OCI-LY1 (cell line): ENCODE measurements at regions not wholly inside any gene's neighbourhood (a gene's known extent, or its start where the extent isn't known, plus 50 kb on each side); places are given as distances from the start of the nearest gene placed in this dataset.

Experiments used
- H2AFZ ChIP-seq: fragments of 200-600 bp; sonication (generic), shearing (Covaris generic); 2 replicates; pipeline ENCODE4 v1.6.0; 2014; ENCODE audit warnings: antibody characterized with exemption, mild to moderate bottlenecking, low read length
- H3F3A ChIP-seq: fragments of 200-600 bp; sonication (generic), shearing (Covaris generic); 2 replicates; pipeline ENCODE4 v1.6.0; 2014; ENCODE audit warnings: mild to moderate bottlenecking, antibody characterized with exemption, low read length, moderate library complexity; ENCODE audit not compliant: insufficient read depth
- H3K27ac ChIP-seq: fragments of 200-600 bp; sonication (generic); 2 replicates; pipeline ENCODE4 v1.5.1; 2014; ENCODE audit warnings: low read length, mixed run types, mild to moderate bottlenecking, low read depth; ENCODE audit not compliant: poor library complexity, severe bottlenecking
- H3K27me3 ChIP-seq: fragments of 200-600 bp; sonication (generic); 2 replicates; pipeline ENCODE4 v1.6.0; 2014; ENCODE audit warnings: antibody characterized with exemption, mild to moderate bottlenecking, low read length, moderate library complexity; ENCODE audit not compliant: insufficient read depth
- H3K36me3 ChIP-seq: fragments of 200-600 bp; sonication (generic); 2 replicates; pipeline ENCODE4 v1.6.1; 2014; ENCODE audit warnings: mild to moderate bottlenecking, antibody characterized with exemption, low read length, moderate library complexity, mixed read lengths; ENCODE audit not compliant: insufficient read depth
- H3K4me1 ChIP-seq: fragments of 200-600 bp; sonication (generic); 2 replicates; pipeline ENCODE4 v1.5.1; 2014; ENCODE audit warnings: mild to moderate bottlenecking, low read length, moderate library complexity; ENCODE audit not compliant: insufficient read depth, severe bottlenecking
- H3K4me2 ChIP-seq: fragments of 200-600 bp; sonication (generic), shearing (Covaris generic); 2 replicates; pipeline ENCODE4 v1.6.1; 2014; ENCODE audit warnings: low read length
- H3K4me3 ChIP-seq: fragments of 200-600 bp; sonication (generic); 2 replicates; pipeline ENCODE4 v1.5.1; 2014; ENCODE audit warnings: low read length, low read depth, mild to moderate bottlenecking, mixed read lengths; ENCODE audit not compliant: poor library complexity, severe bottlenecking
- H3K79me2 ChIP-seq: fragments of 200-600 bp; shearing (Covaris generic); 2 replicates; pipeline ENCODE4 v1.6.1; 2016; ENCODE audit warnings: mixed run types, low read length, mixed read lengths; ENCODE audit not compliant: insufficient read depth
- H3K9ac ChIP-seq: fragments of 200-600 bp; sonication (generic), shearing (Covaris generic); 2 replicates; pipeline ENCODE4 v1.6.1; 2014; ENCODE audit warnings: mild to moderate bottlenecking, low read length, mixed read lengths
- H3K9me2 ChIP-seq: fragments of 200-600 bp; sonication (generic), shearing (Covaris generic); 2 replicates; pipeline ENCODE4 v1.6.1; 2014; ENCODE audit warnings: low read depth, mild to moderate bottlenecking, low read length, mixed read lengths
- H3K9me3 ChIP-seq: fragments of 200-600 bp; shearing (Covaris generic); 2 replicates; pipeline ENCODE4 v1.6.1; 2014; ENCODE audit warnings: low read length, mixed read lengths
- H4K20me1 ChIP-seq: fragments of 200-600 bp; sonication (generic), shearing (Covaris generic); 2 replicates; pipeline ENCODE4 v1.6.0; 2016; ENCODE audit warnings: mild to moderate bottlenecking, low read length; ENCODE audit not compliant: insufficient read depth
- CTCF ChIP-seq: fragments of 200-600 bp; sonication (generic), shearing (Covaris generic); IDR thresholded peaks from 2 replicates; pipeline ENCODE4 v1.5.1; 2017; ENCODE audit warnings: mild to moderate bottlenecking, antibody characterized with exemption, low read length, moderate library complexity, mixed read lengths
- EZH2 ChIP-seq: fragments of 200-600 bp; sonication (generic), shearing (Covaris generic); IDR thresholded peaks from 2 replicates; pipeline ENCODE4 v1.8.0; 2017; ENCODE audit warnings: borderline replicate concordance, mixed run types, mild to moderate bottlenecking, antibody characterized with exemption, low read length, moderate library complexity, mixed read lengths

- no peaks in the 10 kb centered on the region for H3K36me3 ChIP-seq
These were observed 223.4 kb upstream of the FOXA2 start for GRCh38 chr20:22807646-22808244.

GRCh38 chr20:22808628-22809027 lies 224.3 kb upstream of the FOXA2 start:
- no peaks in the 10 kb centered on the region for H3K9me3 ChIP-seq
- H3K4me2 ChIP-seq, result no peak overlapping the region
- no peaks in the 10 kb centered on the region for H3K4me1 ChIP-seq
- H3K27ac ChIP-seq, result no peak overlapping the region
- no peak overlapping the region for H2AFZ ChIP-seq
- no peaks in the 10 kb centered on the region for H3K9me2 ChIP-seq
- H3F3A ChIP-seq, result no peaks in the 10 kb centered on the region
- no peaks in the 10 kb centered on the region for H4K20me1 ChIP-seq
- H3K36me3 ChIP-seq, result no peaks in the 10 kb centered on the region
- no peak overlapping the region for H3K4me3 ChIP-seq
- no peaks in the 10 kb centered on the region for H3K27me3 ChIP-seq
- TF ChIP-seq EZH2, result no peak
- no peak for TF ChIP-seq CTCF
- H3K79me2 ChIP-seq, result no peaks in the 10 kb centered on the region
- H3K9ac ChIP-seq, result no peak overlapping the region

More at GRCh38 chr20:22807646-22808244, 223.4 kb upstream of the FOXA2 start:
- H3K9me2 ChIP-seq, result no peaks in the 10 kb centered on the region
- no peak overlapping the region for H3K4me2 ChIP-seq
- no peaks in the 10 kb centered on the region for H4K20me1 ChIP-seq
- H2AFZ ChIP-seq, result no peak overlapping the region
- no peaks in the 10 kb centered on the region for H3K4me1 ChIP-seq
- TF ChIP-seq CTCF, result no peak
- no peak for TF ChIP-seq EZH2
- H3K27ac ChIP-seq, result no peak overlapping the region
- no peaks in the 10 kb centered on the region for H3K27me3 ChIP-seq
- no peaks in the 10 kb centered on the region for H3K79me2 ChIP-seq
- no peak overlapping the region for H3K9ac ChIP-seq
- H3F3A ChIP-seq, result no peaks in the 10 kb centered on the region
- H3K9me3 ChIP-seq, result no peaks in the 10 kb centered on the region
- H3K4me3 ChIP-seq, result no peak overlapping the region

- Histone ChIP-seq H3K27me3 (no peaks in the 10 kb centered on the region), H3K9ac (no peak overlapping the region), H3K4me2 (no peak overlapping the region), H3K9me3 (no peaks in the 10 kb centered on the region), H3K4me1 (no peaks in the 10 kb centered on the region), H2AFZ (no peak overlapping the region), H3F3A (no peaks in the 10 kb centered on the region), H3K9me2 (no peaks in the 10 kb centered on the region), H3K36me3 (no peaks in the 10 kb centered on the region), H4K20me1 (no peaks in the 10 kb centered on the region), H3K27ac (no peak overlapping the region), H3K4me3 (no peak overlapping the region), H3K79me2 (no peaks in the 10 kb centered on the region)
- TF ChIP-seq CTCF (no peak), EZH2 (no peak)
These were observed 225.1 kb upstream of the SSTR4 start for GRCh38 chr20:22810030-22810429.
